ENCODE measurements at regions not wholly inside any gene's neighbourhood (a gene's known extent, or its start where the extent isn't known, plus 50 kb on each side); places are given as distances from the start of the nearest gene placed in this dataset.
"Not testable (repeated sequence)": the region's sequence is repeated elsewhere in the genome, so short reads cannot be mapped to it uniquely, and the experiment has no call there.

DNA sequence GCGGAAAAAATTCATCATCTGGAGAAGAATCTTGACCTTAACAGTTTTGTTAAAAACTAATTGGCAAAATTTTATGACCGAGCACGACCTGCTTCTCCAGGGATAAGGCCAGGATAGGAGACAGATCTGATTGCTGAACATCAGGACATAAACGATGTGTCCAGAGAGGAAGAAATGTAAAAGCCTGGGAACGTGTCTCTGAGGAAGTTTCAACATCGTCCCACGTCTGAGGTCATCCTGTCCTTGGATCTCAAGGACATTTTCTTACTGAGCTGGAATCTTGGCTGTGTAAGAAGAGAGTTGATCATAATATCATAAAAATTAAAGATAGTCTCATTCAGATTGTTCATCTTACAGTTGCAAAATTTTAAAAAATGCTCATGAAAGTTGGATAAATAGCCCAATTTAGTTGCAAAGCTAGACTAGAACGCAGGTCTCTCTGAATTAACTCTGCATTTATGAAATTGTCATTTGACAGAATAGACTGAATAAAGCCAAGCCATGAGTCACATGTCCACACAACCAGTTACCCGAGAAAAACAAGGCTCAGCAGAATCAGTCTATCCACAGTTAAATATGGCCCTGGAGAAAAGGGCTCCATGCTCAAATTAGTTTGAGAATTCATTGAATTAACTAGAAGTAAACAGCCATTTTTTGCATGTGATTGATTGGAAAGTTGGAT lies 120.0 kb upstream of the EGFR start:
- DNase-seq (ENCODE audit: low spot score), result no peak

DNA sequence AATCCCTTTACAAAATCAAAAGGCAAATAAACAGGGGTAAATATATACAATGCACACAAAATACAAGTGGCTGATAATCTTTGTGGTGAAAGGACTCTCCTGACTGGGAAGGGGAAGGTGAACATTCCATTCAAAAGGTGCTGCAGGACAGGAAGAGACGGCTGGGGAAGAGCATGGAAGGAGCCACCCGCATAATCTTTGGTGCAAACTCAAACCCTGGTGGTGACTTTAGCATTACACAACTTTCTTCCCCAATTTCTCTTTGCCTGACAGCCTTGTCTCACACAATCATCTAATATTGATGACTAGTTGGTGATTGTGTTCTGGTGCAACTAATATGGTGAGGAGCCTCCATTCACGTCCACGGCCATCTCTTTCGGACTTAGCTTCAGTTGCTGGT lies 117.0 kb upstream of the EGFR start:
- no peak for DNase-seq (ENCODE audit: low spot score)

DNA sequence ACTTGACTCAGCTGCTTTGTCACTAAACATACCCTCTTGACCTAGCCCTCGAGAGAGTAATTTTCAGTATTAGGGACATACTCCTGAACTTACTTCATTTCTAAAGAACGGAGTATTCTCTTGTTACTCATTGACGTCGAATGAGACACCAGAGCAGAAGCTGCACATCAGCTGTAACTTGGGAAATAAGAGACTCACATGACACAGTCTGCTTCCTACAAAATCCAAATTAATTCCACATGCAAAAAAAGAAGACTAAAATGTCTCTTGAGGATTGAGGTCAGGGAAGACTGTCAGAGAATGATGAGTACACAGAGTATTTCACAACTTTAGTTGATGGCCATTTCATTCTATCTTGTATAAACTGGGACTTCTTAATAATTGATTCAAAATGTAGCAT lies 114.7 kb upstream of the EGFR start:
- no peak for DNase-seq (ENCODE audit: low spot score)

DNA sequence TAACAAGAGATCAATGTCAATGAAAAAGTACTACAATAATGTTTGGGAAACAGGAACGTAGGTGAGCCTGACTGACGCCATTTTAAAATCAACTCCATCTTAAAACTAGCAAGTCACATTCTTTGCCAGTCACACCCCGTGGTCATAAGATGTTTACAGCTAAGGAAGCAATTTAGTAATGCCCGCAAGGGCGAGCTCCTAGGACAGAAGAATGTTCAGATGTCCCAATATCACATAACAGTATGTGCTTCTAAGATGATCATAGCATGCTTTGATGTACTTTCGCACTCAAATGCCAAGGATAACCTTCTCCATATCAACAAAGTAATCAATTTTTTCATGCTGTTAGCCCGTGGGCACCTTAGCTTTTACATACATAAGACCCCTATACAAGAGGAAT lies 113.8 kb upstream of the EGFR start:
- DNase-seq (ENCODE audit: low spot score), result no peak

DNA sequence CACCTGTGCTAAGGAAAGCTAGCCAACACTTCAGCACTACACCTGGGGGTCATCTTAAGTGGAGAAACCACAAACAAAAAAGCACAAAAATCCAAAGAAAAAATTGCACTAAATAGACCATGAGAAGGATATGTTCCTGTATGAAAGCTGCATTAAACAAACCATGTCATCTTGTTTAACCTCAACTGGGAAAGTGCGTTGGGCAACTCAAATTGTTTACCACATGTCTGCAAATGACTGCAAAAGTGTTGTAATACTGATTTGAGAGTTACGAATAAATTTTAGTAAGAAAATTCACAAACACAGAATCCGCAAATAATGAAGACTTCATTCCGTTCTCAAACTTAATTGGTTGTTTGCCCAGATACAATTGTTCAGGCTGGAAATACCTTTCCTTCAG lies 111.9 kb upstream of the EGFR start:
- DNase-seq (ENCODE audit: low spot score), result no peak

DNA sequence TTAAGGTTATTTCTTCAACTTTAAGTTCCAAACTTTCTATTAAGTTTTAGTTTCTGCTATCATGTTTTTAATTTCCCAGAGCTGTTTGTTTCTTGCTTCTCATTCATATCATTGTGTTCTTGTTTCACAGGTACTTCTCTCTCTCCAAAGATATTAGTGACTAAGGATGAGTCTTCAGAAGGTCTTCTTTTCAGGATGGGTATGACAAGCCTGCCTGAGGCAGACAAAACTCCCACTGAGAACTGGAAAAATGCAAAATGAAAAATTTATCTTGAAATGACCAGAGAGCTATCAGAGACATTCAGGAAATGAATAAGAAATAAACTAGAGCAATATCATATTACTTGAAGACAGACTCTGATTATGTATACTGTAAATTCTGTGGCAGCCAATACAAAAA lies 110.8 kb upstream of the EGFR start:
- DNase-seq (ENCODE audit: low spot score), result no peak

DNA sequence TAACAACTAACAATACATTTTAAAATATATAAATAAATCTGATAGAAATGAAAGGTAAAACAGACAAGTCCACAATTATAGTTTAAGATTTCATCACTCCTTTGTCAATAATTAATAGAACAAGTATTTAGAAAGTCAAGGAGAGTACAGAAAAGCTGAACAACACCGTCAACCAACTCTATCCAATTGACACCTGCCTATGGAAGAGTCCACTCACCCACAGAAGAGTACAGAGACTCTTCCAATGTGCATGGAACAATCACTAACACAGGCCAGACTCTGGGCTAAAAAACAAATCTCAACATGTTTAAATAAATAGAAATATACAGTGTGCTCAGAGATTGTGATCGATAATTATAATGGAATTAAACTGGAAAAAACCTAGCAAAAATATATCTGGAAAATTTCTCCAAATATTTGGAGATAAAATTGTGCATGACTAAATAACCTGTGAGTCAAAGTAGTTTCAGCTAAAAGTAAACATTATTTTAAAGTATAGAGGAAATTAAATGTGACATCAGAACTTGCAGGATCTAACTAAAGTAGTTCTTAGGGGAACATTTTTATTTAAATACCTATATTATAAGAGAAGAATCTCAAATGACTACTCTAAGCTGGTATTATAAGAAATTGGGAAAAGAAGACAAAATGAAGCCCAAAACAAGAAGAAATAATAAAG lies 109.9 kb upstream of the EGFR start:
- no peak for DNase-seq (ENCODE audit: low spot score)

DNA sequence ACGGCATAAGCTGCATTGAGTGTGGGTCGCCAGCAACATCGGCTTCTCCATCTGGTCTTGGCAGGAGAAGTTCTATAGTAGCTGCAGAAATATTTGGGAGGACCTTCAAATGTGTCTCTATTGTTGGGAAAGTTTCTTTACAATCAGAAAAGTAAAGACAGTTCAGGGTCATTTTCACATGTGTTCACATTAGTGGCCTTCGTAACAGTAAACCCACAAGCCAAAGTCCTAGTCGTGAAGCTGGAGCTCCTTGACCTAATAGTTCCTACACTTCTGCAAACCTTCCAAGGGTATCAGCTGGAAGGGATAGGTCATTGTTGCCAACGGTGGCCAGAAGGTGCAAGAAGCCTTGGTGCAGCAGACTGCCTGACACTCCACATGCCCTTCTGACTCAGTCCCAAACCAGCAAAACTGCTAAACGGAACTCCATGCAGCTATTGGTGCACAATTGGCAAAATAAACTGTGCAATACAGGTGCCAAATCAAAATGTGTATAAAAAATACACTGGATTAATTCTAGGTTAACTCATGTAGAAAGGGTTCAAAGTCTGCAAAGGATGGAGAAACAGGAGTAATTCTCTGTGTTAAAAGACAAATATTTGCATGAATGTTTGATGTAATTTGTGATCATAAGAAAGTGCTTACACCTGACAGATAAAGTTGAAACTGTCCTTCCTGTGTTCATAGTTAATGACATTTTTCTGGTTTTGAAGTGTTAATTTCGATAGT lies 102.8 kb upstream of the EGFR start:
- DNase-seq (ENCODE audit: low spot score), result no peak

DNA sequence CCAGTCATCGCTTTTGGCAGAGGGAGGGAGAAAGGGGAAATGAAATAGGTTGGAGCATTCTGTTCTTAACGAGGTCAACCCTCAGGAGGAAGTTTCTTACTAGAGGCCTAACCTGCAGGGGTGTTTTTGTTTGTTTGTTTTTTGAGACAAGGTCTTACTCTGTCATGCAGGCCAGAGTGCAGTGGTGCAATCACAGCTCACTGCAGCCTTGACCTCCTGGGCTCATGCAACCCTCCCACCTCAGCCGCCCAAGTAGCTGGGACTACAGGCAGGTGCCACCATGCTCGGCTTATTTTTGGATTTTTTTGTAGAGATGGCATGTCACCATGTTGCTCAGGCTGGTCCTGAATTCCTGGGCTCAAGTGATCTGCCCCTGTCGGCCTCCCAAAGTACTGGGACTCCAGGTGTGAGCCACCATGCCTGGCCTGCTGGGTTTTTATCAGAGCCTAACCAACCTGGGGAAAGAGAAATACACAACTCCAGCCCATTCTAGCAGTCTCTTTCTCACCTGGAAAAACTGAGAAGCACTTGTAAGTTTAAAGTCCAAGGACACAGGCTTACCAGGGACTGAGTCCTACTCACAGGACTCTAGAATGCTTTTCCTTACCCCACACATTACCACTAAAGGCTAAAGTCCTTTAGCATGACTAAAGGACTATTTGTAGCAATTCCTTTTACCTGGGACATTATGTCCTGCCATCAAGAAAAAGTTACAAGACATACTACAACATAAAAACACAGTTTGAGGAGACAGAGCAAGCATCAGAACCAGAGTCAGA lies 101.0 kb upstream of the EGFR start:
- no peak for DNase-seq (ENCODE audit: low spot score)

DNA sequence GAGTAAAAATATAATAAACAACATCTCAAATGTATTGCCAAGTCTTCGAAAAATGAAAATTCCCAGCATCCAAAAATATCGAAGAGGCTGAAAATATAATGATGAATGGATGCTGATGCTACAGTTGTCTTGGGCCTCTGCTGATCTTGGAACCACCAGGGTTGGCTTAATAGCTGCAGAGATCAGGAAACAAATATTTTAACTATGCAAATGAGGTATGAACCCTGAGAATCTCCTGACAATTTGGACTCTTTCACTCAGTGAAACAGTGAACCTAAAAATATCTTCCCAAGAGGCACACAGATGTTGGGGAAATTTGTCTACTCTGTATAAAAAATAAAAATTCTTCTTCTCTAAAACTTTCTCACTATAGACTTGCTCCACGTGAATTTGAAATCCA lies 97.7 kb upstream of the EGFR start:
- no peak for DNase-seq (ENCODE audit: low spot score)

DNA sequence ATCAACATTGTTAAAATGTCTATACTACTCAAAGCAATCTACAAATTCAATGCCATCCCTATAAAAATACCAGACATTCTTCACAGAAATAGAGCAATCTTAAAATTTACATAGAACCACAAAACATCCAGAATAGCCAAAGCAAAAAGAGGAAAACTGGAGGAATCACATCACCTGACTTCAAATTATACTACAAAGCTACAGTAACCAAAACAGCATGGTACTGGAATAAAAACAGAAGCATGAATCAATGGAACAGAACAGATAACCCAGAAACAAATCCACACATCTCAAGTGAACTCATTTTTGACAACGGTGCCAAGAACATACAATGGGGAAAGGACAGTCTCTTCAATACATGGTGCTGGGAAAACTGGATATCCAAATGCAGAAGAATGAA lies 87.3 kb upstream of the EGFR start:
- no peak for DNase-seq (ENCODE audit: low spot score)

DNA sequence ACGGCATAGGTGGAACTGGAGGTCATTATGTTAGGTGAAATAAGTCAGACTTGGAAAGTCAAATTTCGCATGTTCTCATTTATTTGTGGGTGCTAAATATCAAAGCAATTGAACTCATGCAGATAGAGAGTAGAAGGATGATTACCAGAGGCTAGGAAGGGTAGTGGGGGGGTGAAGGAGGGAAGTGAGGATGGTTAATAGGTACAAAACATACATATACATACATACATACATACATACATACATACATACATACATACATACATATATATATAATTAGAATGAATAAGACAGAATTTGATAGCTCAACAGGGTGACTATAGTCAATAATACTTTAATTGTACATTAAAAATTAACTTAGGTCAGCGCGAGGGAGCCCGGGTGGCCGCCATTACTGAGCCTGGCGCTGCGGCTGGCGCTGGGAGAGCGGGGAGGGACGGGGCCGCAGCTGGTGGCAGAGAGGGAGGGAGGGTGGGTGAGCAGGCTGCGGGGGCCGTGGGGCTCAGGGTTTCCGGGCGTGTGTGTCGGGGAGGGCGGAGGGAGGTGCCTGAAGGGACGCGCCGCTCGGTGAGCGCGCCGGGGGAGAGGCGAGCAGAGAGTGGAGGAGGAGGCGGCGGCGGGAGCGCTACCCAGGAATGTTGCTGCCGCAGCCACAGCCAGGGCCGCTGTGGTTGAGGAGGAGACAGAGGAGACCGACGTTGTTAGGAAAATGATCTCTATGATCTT lies 85.8 kb upstream of the EGFR start:
- peak; percentile 74 for DNase-seq (ENCODE audit: low spot score)

DNA sequence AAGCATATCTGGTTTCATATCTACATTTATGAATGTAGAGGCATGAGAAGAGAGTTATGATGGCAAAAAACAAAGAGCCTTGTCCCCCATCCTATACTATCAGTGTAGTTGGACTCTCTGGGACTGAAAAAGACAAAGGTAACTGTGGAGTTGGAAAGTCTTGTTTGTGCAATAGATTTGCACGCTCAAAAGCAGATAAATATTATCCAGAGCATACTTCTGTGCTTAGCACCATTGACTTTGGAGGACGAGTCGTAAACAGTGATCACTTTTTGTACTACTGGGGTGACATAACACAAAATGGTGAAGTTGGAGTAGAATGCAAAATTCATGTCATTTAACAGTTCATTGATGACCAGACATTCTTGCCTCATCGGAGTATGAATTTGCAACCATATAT lies 85.2 kb upstream of the EGFR start:
- DNase-seq (ENCODE audit: low spot score), result no peak

DNA sequence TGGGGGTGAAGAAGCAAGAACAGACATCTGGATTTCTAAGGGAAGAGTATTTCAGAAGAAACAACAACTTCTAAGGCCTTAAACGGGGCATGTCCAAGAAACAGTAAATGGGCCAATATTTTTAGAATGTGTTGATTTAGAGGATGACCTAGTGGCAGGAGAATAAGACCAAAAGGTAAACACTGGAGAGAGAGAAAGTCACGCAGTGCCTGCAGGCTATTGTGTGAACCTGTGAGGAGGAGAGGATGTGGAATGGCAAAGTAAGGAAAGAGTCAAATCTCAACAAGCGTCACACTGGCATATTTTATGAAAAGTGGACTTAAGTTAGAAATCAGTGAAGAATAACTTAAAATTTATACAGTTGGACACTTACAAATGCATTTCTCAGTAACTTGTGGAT lies 78.1 kb upstream of the EGFR start:
- DNase-seq (ENCODE audit: low spot score), result no peak

DNA sequence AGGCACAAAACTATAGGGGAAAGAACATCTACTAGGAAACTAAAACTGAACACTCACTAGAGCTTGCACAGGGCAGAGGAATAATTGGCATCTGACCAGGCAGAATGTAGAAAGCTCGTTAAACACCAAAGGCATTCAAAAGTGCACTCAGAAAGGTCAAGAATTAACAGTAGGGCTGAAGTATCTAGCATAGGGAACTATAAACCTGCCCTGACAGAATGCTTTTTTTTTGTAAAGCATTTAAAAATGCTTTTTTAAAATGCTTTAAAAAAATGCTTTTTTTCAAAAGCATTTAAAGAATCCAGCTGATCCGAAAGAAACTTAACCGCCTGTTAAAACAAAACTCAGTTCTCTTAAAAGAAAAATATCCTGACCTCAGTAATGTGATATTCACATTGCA lies 74.6 kb upstream of the EGFR start:
- DNase-seq (ENCODE audit: low spot score), result no peak

DNA sequence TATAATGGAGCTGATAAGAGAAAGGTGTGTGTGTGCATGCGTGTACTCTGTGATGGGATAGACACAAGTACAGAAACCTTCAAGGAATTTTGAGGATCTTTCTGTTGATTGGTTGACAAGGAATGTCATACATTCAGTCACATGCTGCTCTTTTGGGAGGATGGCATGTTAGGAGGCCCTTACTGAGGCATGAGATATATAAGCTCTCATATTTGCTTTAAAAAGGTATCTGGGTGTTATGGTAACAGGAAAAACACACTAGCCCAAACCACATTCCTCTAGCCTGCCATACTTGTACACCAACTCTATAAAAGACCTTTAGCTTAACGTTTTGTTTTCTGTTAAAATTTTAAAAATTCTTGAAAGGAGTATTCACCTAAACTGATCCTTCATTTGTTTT lies 72.5 kb upstream of the EGFR start:
- DNase-seq (ENCODE audit: low spot score), result no peak

DNA sequence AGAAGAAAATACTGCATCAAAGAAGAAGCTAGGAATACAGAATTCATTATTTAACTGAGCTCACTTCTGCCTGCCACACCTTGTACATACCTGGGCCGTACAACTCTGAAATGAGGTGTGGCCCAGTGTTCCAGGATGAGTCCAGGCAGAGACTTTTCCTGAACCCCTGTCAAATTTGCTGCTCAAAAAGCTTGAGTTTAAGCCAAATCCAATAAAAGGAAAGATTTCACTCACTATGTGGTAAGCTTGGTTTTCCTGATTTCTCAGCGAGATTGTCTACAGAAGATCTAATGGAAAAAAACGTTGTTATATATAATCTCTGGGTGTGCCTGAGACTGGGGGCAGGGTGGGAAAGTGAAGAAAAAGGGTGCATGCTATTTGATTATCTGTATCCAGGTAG lies 72.1 kb upstream of the EGFR start:
- DNase-seq (ENCODE audit: low spot score), result no peak

DNA sequence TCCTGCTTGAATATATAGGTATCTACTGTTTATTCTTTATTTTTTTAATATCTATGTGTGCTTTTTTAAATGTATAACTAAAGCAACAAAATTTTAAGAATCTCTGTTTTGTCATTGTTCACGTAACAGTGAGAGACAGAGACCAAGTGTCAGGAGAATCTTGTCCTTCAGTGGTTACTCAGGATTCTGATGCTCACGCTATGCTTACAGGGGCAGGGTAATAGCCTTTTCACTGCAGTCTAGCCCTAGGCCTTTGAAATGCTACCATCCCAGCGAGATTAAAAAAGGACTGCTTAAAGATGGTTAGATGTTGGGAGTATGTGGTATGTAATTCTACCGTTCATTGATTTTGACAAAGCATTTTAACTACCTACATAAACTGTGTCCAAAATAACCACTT lies 71.6 kb upstream of the EGFR start:
- no peak for DNase-seq (ENCODE audit: low spot score)

DNA sequence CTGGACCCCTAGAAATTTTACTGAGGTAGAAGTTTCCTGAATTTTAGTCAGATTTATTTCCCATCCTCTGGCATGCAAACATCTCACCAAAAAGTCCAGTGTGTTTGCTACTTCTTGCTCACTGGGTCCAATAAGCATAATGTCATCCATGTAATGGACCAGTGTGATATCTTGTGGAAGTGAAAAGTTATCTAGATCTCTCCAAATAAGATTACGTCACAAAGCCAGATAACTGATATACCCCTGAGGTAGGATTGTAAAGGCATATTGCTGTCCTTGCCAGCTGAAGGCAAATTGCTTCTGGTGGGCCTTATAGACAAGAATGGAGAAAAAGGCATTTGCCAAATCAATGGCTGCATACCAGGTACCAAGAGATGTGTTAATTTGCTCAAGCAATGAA lies 69.3 kb upstream of the EGFR start:
- not testable (repeated sequence) for DNase-seq (ENCODE audit: low spot score)

DNA sequence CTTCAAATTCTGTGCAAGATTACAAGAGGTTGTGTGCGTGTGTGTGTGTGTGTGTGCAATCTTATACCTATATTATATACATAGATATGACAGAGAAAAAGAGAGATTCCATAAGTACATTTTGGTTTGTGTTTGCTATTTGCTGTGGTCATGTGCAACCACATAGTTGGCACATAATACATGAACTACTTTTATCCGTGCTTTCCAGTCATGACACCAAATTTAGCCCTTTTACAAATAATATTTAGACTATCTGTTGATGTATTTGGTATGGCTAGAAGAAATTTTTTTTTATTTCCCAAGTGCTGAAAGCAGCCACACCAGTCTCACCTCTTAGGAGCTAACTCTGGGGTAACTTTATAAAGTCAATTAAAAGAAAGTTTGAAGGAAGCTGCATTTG lies 63.5 kb upstream of the EGFR start:
- no peak for DNase-seq (ENCODE audit: low spot score)

DNA sequence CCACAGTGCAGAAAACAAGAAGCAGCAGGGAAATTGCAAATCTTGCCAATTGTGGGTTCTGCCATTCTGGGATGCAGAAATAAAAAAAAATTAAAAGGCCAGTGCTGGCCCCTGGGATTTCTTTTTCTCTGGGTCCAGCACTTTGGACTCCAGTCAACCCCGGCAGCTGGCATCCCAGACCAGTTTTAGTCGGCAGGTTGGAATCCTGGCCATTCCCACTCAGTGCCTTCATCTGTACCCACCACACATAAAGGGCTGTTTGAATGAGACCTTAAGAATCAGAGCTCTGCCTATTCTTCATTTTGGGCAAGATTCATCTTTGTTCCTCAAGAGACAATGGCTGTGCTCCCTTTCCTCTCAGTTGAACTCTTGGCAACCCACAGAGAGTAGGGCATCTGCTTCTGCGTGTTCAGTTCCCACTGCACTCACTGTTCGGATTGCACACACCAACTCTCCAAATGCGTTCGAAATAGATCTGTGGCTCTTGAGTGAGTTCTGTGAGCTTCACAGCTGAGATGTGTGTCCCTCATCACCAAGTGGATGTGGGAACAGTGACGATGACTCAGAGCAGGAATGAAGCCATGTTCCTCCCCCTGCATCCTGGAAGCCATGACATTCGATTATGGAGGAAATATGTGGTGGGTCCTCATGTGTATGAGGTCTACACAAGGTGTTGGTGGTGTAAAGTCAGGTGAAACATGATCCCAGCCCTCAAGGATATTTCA lies 63.0 kb upstream of the EGFR start:
- no peak for DNase-seq (ENCODE audit: low spot score)
